GM12878 (cell line): ENCODE measurements at regions not wholly inside any gene's neighbourhood (a gene's known extent, or its start where the extent isn't known, plus 50 kb on each side); places are given as distances from the start of the nearest gene placed in this dataset.

Experiments
- TBL1XR1 ChIP-seq: IDR thresholded peaks from 2 replicates; pipeline ENCODE4 v1.6.1; 2012; ENCODE audit warnings: low read depth, low read length, improper control_type of control experiment
- TF ChIP-seq, protein P1 (sequence below): fragments of 450-650 bp; IDR thresholded peaks from 2 replicates; pipeline ENCODE4 v1.6.1; 2018; ENCODE audit warnings: borderline replicate concordance, mild to moderate bottlenecking; ENCODE audit not compliant: partially characterized antibody
- TF ChIP-seq, protein P2 (sequence below): fragments of 450-650 bp; IDR thresholded peaks from 2 replicates; pipeline ENCODE4 v1.6.1; 2017; ENCODE audit warnings: low read depth, mild to moderate bottlenecking, moderate library complexity
- TF ChIP-seq, protein P3 (sequence below): IDR thresholded peaks from 2 replicates; pipeline ENCODE4 v1.6.1; 2012; ENCODE audit warnings: improper control_type of control experiment, low read depth, low read length; ENCODE audit not compliant: insufficient replicate concordance
- TF ChIP-seq, protein P4 (sequence below): fragments of 450-650 bp; conservative IDR thresholded peaks from 2 replicates; pipeline ENCODE4 v1.6.1; 2017; ENCODE audit warnings: mild to moderate bottlenecking, moderate library complexity
- TF ChIP-seq, protein P5 (sequence below): fragments of 450-650 bp; IDR thresholded peaks from 2 replicates; pipeline ENCODE4 v1.6.1; 2018; ENCODE audit warnings: mild to moderate bottlenecking, low read depth, moderate library complexity; ENCODE audit not compliant: partially characterized antibody

DNA sequence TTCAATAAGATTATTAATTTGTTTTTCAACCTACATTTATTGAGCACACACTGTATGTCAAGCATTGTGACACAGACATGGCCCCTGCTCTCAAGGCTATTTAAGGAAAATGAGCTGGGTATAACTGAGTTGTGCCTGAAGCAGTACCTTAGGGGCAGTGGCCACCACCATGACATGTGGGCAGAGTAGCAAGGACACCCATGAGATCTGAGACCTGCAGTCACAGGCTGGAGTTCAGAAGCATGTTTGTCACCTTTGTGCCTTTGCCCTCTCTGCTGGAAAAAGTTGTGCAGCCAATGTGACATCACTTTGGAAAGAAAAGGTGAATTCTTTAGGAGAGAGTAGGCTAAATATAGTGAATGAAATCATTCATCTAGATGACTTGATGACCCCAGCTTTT is 501.3 kb downstream of the BCOR start (continued):
- TF ChIP-seq, protein P1, sequence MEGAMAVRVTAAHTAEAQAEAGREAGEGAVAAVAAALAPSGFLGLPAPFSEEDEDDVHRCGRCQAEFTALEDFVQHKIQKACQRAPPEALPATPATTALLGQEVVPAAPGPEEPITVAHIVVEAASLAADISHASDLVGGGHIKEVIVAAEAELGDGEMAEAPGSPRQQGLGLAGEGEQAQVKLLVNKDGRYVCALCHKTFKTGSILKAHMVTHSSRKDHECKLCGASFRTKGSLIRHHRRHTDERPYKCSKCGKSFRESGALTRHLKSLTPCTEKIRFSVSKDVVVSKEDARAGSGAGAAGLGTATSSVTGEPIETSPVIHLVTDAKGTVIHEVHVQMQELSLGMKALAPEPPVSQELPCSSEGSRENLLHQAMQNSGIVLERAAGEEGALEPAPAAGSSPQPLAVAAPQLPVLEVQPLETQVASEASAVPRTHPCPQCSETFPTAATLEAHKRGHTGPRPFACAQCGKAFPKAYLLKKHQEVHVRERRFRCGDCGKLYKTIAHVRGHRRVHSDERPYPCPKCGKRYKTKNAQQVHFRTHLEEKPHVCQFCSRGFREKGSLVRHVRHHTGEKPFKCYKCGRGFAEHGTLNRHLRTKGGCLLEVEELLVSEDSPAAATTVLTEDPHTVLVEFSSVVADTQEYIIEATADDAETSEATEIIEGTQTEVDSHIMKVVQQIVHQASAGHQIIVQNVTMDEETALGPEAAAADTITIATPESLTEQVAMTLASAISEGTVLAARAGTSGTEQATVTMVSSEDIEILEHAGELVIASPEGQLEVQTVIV, result no peak
- TF ChIP-seq, protein P2, sequence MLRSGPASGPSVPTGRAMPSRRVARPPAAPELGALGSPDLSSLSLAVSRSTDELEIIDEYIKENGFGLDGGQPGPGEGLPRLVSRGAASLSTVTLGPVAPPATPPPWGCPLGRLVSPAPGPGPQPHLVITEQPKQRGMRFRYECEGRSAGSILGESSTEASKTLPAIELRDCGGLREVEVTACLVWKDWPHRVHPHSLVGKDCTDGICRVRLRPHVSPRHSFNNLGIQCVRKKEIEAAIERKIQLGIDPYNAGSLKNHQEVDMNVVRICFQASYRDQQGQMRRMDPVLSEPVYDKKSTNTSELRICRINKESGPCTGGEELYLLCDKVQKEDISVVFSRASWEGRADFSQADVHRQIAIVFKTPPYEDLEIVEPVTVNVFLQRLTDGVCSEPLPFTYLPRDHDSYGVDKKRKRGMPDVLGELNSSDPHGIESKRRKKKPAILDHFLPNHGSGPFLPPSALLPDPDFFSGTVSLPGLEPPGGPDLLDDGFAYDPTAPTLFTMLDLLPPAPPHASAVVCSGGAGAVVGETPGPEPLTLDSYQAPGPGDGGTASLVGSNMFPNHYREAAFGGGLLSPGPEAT, result no peak
- no peak for TF ChIP-seq TBL1XR1
- TF ChIP-seq, protein P3, sequence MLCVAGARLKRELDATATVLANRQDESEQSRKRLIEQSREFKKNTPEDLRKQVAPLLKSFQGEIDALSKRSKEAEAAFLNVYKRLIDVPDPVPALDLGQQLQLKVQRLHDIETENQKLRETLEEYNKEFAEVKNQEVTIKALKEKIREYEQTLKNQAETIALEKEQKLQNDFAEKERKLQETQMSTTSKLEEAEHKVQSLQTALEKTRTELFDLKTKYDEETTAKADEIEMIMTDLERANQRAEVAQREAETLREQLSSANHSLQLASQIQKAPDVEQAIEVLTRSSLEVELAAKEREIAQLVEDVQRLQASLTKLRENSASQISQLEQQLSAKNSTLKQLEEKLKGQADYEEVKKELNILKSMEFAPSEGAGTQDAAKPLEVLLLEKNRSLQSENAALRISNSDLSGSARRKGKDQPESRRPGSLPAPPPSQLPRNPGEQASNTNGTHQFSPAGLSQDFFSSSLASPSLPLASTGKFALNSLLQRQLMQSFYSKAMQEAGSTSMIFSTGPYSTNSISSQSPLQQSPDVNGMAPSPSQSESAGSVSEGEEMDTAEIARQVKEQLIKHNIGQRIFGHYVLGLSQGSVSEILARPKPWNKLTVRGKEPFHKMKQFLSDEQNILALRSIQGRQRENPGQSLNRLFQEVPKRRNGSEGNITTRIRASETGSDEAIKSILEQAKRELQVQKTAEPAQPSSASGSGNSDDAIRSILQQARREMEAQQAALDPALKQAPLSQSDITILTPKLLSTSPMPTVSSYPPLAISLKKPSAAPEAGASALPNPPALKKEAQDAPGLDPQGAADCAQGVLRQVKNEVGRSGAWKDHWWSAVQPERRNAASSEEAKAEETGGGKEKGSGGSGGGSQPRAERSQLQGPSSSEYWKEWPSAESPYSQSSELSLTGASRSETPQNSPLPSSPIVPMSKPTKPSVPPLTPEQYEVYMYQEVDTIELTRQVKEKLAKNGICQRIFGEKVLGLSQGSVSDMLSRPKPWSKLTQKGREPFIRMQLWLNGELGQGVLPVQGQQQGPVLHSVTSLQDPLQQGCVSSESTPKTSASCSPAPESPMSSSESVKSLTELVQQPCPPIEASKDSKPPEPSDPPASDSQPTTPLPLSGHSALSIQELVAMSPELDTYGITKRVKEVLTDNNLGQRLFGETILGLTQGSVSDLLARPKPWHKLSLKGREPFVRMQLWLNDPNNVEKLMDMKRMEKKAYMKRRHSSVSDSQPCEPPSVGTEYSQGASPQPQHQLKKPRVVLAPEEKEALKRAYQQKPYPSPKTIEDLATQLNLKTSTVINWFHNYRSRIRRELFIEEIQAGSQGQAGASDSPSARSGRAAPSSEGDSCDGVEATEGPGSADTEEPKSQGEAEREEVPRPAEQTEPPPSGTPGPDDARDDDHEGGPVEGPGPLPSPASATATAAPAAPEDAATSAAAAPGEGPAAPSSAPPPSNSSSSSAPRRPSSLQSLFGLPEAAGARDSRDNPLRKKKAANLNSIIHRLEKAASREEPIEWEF, result no peak
- TF ChIP-seq, protein P4, sequence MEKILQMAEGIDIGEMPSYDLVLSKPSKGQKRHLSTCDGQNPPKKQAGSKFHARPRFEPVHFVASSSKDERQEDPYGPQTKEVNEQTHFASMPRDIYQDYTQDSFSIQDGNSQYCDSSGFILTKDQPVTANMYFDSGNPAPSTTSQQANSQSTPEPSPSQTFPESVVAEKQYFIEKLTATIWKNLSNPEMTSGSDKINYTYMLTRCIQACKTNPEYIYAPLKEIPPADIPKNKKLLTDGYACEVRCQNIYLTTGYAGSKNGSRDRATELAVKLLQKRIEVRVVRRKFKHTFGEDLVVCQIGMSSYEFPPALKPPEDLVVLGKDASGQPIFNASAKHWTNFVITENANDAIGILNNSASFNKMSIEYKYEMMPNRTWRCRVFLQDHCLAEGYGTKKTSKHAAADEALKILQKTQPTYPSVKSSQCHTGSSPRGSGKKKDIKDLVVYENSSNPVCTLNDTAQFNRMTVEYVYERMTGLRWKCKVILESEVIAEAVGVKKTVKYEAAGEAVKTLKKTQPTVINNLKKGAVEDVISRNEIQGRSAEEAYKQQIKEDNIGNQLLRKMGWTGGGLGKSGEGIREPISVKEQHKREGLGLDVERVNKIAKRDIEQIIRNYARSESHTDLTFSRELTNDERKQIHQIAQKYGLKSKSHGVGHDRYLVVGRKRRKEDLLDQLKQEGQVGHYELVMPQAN, result no peak
- TF ChIP-seq, protein P5, sequence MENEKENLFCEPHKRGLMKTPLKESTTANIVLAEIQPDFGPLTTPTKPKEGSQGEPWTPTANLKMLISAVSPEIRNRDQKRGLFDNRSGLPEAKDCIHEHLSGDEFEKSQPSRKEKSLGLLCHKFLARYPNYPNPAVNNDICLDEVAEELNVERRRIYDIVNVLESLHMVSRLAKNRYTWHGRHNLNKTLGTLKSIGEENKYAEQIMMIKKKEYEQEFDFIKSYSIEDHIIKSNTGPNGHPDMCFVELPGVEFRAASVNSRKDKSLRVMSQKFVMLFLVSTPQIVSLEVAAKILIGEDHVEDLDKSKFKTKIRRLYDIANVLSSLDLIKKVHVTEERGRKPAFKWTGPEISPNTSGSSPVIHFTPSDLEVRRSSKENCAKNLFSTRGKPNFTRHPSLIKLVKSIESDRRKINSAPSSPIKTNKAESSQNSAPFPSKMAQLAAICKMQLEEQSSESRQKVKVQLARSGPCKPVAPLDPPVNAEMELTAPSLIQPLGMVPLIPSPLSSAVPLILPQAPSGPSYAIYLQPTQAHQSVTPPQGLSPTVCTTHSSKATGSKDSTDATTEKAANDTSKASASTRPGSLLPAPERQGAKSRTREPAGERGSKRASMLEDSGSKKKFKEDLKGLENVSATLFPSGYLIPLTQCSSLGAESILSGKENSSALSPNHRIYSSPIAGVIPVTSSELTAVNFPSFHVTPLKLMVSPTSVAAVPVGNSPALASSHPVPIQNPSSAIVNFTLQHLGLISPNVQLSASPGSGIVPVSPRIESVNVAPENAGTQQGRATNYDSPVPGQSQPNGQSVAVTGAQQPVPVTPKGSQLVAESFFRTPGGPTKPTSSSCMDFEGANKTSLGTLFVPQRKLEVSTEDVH, result no peak
